ENCODE measurements at regions not wholly inside any gene's neighbourhood (a gene's known extent, or its start where the extent isn't known, plus 50 kb on each side); places are given as distances from the start of the nearest gene placed in this dataset.

GRCh38 chr5:103667068-103667467 is 104.5 kb upstream of the NUDT12 start:
- no peaks in the 10 kb centered on the region for H3K4me1 ChIP-seq (ENCODE audit: insufficient read depth)
- H3K27me3 ChIP-seq: no peaks in the 10 kb centered on the region
- H4K20me1 ChIP-seq (ENCODE audit: insufficient read depth, poor library complexity, severe bottlenecking): no peaks in the 10 kb centered on the region
- no peaks in the 10 kb centered on the region for H3K9me2 ChIP-seq (replicated peaks; ENCODE audit: insufficient read depth)
- no peaks in the 10 kb centered on the region for H3K9me3 ChIP-seq (ENCODE audit: low read depth)
- 56% methylated on average over 3 of the region's 3 CpGs for WGBS (ENCODE audit: low lambda C conversion rate, missing lambda C conversion rate)
- H3K4me3 ChIP-seq: no peak overlapping the region
- no peak overlapping the region for H3K27ac ChIP-seq
- H3K36me3 ChIP-seq (replicated peaks; ENCODE audit: insufficient read depth, low read depth): no peaks in the 10 kb centered on the region
- no peaks in the 10 kb centered on the region for H3K79me2 ChIP-seq
- H2AFZ ChIP-seq: no peak overlapping the region
- no peak overlapping the region for H3K4me2 ChIP-seq
- no peak for DNase-seq (ENCODE audit: low spot score)
- TF ChIP-seq CTCF (IDR thresholded peaks at IDR 0.05; ENCODE audit: poor library complexity) (no peak), EZH2 (IDR thresholded peaks at IDR 0.05; ENCODE audit: borderline replicate concordance) (no peak), EZH2phosphoT487 (IDR thresholded peaks at IDR 0.05; ENCODE audit: low read depth, severe bottlenecking, unreplicated experiment) (no peak)

- Histone ChIP-seq H3K9me2 (replicated peaks; ENCODE audit: insufficient read depth) (no peaks in the 10 kb centered on the region), H3K36me3 (replicated peaks; ENCODE audit: insufficient read depth, low read depth) (no peaks in the 10 kb centered on the region), H3K27ac (no peak overlapping the region), H3K4me3 (no peak overlapping the region), H3K9me3 (ENCODE audit: low read depth) (no peaks in the 10 kb centered on the region), H3K79me2 (no peaks in the 10 kb centered on the region), H3K27me3 (no peaks in the 10 kb centered on the region), H2AFZ (no peak overlapping the region), H4K20me1 (ENCODE audit: insufficient read depth, poor library complexity, severe bottlenecking) (no peaks in the 10 kb centered on the region), H3K4me2 (no peak overlapping the region), H3K4me1 (ENCODE audit: insufficient read depth) (no peaks in the 10 kb centered on the region)
- no peak for DNase-seq (ENCODE audit: low spot score)
- WGBS (ENCODE audit: low lambda C conversion rate, missing lambda C conversion rate): 92% methylated on average over 3 of the region's 3 CpGs
- TF ChIP-seq CTCF (IDR thresholded peaks at IDR 0.05; ENCODE audit: poor library complexity) (no peak), EZH2phosphoT487 (IDR thresholded peaks at IDR 0.05; ENCODE audit: low read depth, severe bottlenecking, unreplicated experiment) (no peak), EZH2 (IDR thresholded peaks at IDR 0.05; ENCODE audit: borderline replicate concordance) (no peak)
Observed at GRCh38 chr5:103657301-103657700, 94.7 kb upstream of the NUDT12 start.

GRCh38 chr5:103648086-103648485 is 85.5 kb upstream of the NUDT12 start:
- no peaks in the 10 kb centered on the region for H3K9me3 ChIP-seq (ENCODE audit: low read depth)
- H3K9me2 ChIP-seq (replicated peaks; ENCODE audit: insufficient read depth): no peaks in the 10 kb centered on the region
- 87% methylated on average over 2 of the region's 2 CpGs for WGBS (ENCODE audit: low lambda C conversion rate, missing lambda C conversion rate)
- no peaks in the 10 kb centered on the region for H4K20me1 ChIP-seq (ENCODE audit: insufficient read depth, poor library complexity, severe bottlenecking)
- no peak overlapping the region for H3K4me2 ChIP-seq
- H3K79me2 ChIP-seq: no peaks in the 10 kb centered on the region
- H3K4me1 ChIP-seq (ENCODE audit: insufficient read depth): no peaks in the 10 kb centered on the region
- H3K27ac ChIP-seq: no peak overlapping the region
- no peak overlapping the region for H3K4me3 ChIP-seq
- H3K27me3 ChIP-seq: no peaks in the 10 kb centered on the region
- DNase-seq (ENCODE audit: low spot score): no peak
- TF ChIP-seq CTCF (IDR thresholded peaks at IDR 0.05; ENCODE audit: poor library complexity) (no peak), EZH2 (IDR thresholded peaks at IDR 0.05; ENCODE audit: borderline replicate concordance) (no peak), EZH2phosphoT487 (IDR thresholded peaks at IDR 0.05; ENCODE audit: low read depth, severe bottlenecking, unreplicated experiment) (no peak)
- H2AFZ ChIP-seq: no peak overlapping the region
- no peaks in the 10 kb centered on the region for H3K36me3 ChIP-seq (replicated peaks; ENCODE audit: insufficient read depth, low read depth)
